H9 (cell line): ENCODE measurements at regions not wholly inside any gene's neighbourhood (a gene's known extent, or its start where the extent isn't known, plus 50 kb on each side); places are given as distances from the start of the nearest gene placed in this dataset.
A peak's percentile ranks its signal among the peaks of the same experiment; 100 is the strongest.

Experiments used
- DNase-seq: peaks from one replicate; pipeline ENCODE4 v3.0.0-alpha.2; 2017
- H2AFZ ChIP-seq: one replicate; pipeline ENCODE4 v1.6.1; 2013; ENCODE audit warnings: mild to moderate bottlenecking, low read length, control low read depth, moderate library complexity
- H2AK5ac ChIP-seq: 2 replicates; pipeline ENCODE4 v1.6.1; 2013; ENCODE audit warnings: low read length, control low read depth, mixed read lengths; ENCODE audit not compliant: insufficient read length
- H2BK120ac ChIP-seq: one replicate; pipeline ENCODE4 v1.6.1; 2013; ENCODE audit warnings: low read depth, mild to moderate bottlenecking, low read length, control low read depth, inconsistent platforms; ENCODE audit not compliant: poor library complexity, severe bottlenecking
- H2BK12ac ChIP-seq: 2 replicates; pipeline ENCODE4 v1.6.1; 2013; ENCODE audit warnings: low read length, control low read depth, mixed read lengths, low read depth; ENCODE audit not compliant: insufficient read length
- H2BK15ac ChIP-seq: 2 replicates; pipeline ENCODE4 v1.6.1; 2013; ENCODE audit warnings: low read depth, low read length, control low read depth
- H2BK20ac ChIP-seq: one replicate; pipeline ENCODE4 v1.6.1; 2013; ENCODE audit warnings: low read depth, mild to moderate bottlenecking, low read length, control low read depth, inconsistent platforms; ENCODE audit not compliant: poor library complexity, severe bottlenecking
- H2BK5ac ChIP-seq: 2 replicates; pipeline ENCODE4 v1.6.1; 2013; ENCODE audit warnings: low read length, control low read depth, mixed read lengths; ENCODE audit not compliant: insufficient read length
- H3K14ac ChIP-seq: 2 replicates; pipeline ENCODE4 v1.6.1; 2013; ENCODE audit warnings: low read length, control low read depth; ENCODE audit not compliant: insufficient read depth
- H3K18ac ChIP-seq: 2 replicates; pipeline ENCODE4 v1.6.1; 2013; ENCODE audit warnings: low read depth, mild to moderate bottlenecking, mixed read lengths, low read length, control low read depth; ENCODE audit not compliant: insufficient read length
- H3K23ac ChIP-seq: 2 replicates; pipeline ENCODE4 v1.6.1; 2013; ENCODE audit warnings: low read length, control low read depth, mixed read lengths, low read depth; ENCODE audit not compliant: insufficient read length
- H3K23me2 ChIP-seq: 2 replicates; pipeline ENCODE4 v1.6.1; 2013; ENCODE audit warnings: low read depth, mild to moderate bottlenecking, mixed read lengths, low read length, control low read depth; ENCODE audit not compliant: insufficient read length, poor library complexity, severe bottlenecking
- H3K27ac ChIP-seq: 2 replicates; pipeline ENCODE4 v1.5.1; 2013; ENCODE audit warnings: low read length, control low read depth, mixed read lengths, low read depth; ENCODE audit not compliant: insufficient read length
- H3K27me3 ChIP-seq: 2 replicates; pipeline ENCODE4 v1.6.1; 2013; ENCODE audit warnings: low read length, control low read depth, inconsistent platforms; ENCODE audit not compliant: insufficient read depth
- H3K4ac ChIP-seq: 2 replicates; pipeline ENCODE4 v1.6.1; 2013; ENCODE audit warnings: low read depth, mild to moderate bottlenecking, control low read depth, inconsistent platforms, low read length, moderate library complexity
- H3K4me1 ChIP-seq: 2 replicates; pipeline ENCODE4 v1.6.1; 2013; ENCODE audit warnings: low read length, control low read depth, inconsistent platforms; ENCODE audit not compliant: insufficient read depth
- H3K4me2 ChIP-seq: 2 replicates; pipeline ENCODE4 v1.6.1; 2013; ENCODE audit warnings: low read length, control low read depth, mixed read lengths; ENCODE audit not compliant: insufficient read length, insufficient read depth
- H3K56ac ChIP-seq: 2 replicates; pipeline ENCODE4 v1.6.1; 2013; ENCODE audit warnings: low read depth, mild to moderate bottlenecking, mixed read lengths, low read length, control low read depth; ENCODE audit not compliant: insufficient read length
- H3K79me1 ChIP-seq: 2 replicates; pipeline ENCODE4 v1.6.1; 2013; ENCODE audit warnings: low read depth, mild to moderate bottlenecking, moderate library complexity, low read length, control low read depth, inconsistent platforms; ENCODE audit not compliant: insufficient read depth, poor library complexity, severe bottlenecking
- H3K79me2 ChIP-seq: 2 replicates; pipeline ENCODE4 v1.6.1; 2013; ENCODE audit warnings: low read length, control low read depth, inconsistent platforms; ENCODE audit not compliant: insufficient read depth
- H3K9ac ChIP-seq: 2 replicates; pipeline ENCODE4 v1.6.1; 2013; ENCODE audit warnings: low read length, control low read depth, mixed read lengths; ENCODE audit not compliant: insufficient read length; ENCODE audit errors: extremely low read depth
- H3K9me3 ChIP-seq: one replicate; pipeline ENCODE4 v1.6.1; 2013; ENCODE audit warnings: low read depth, low read length, inconsistent platforms; ENCODE audit not compliant: control insufficient read depth
- H3T11ph ChIP-seq: one replicate; pipeline ENCODE4 v1.6.1; 2013; ENCODE audit warnings: mild to moderate bottlenecking, low read length, control low read depth, inconsistent platforms
- H4K20me1 ChIP-seq: one replicate; pipeline ENCODE4 v1.6.1; 2013; ENCODE audit not compliant: control insufficient read depth, insufficient read length, insufficient read depth
- H4K5ac ChIP-seq: 2 replicates; pipeline ENCODE4 v1.6.1; 2013; ENCODE audit warnings: low read depth, mild to moderate bottlenecking, mixed read lengths, low read length, control low read depth; ENCODE audit not compliant: insufficient read length
- H4K8ac ChIP-seq: replicated peaks from 2 replicates; pipeline ENCODE4 v1.6.1; 2013; ENCODE audit warnings: low read length, control low read depth, mixed read lengths, low read depth; ENCODE audit not compliant: insufficient read length
- H4K91ac ChIP-seq: 2 replicates; pipeline ENCODE4 v1.6.1; 2013; ENCODE audit warnings: low read depth, mild to moderate bottlenecking, moderate library complexity, mixed read lengths, low read length, control low read depth; ENCODE audit not compliant: insufficient read length
- H3K27ac Mint-ChIP-seq, 3 experiments: 2 replicates in 2 of 3; 3 replicates in 1 of 3; pipeline ENCODE4 v1.8.0; 2020 to 2021; ENCODE audit warnings: mixed read lengths in 3 of 3, mild to moderate bottlenecking in 1 of 3, moderate library complexity in 1 of 3
- H3K27me3 Mint-ChIP-seq: 2 replicates; pipeline ENCODE4 v1.8.0; 2021; ENCODE audit warnings: low read depth, mild to moderate bottlenecking, moderate library complexity, mixed read lengths
- H3K36me3 Mint-ChIP-seq, 3 experiments: 2 replicates in 2 of 3; 3 replicates in 1 of 3; pipeline ENCODE4 v1.8.0; 2020 to 2021; ENCODE audit warnings: low read depth in 3 of 3, mixed read lengths in 3 of 3; ENCODE audit not compliant: insufficient read depth in 1 of 3
- H3K4me1 Mint-ChIP-seq, 2 experiments: 2 replicates each; pipeline ENCODE4 v1.8.0; 2020; ENCODE audit warnings: mixed read lengths in 2 of 2
- H3K4me3 Mint-ChIP-seq, 2 experiments: 2 replicates in 1 of 2; 3 replicates in 1 of 2; pipeline ENCODE4 v1.8.0; 2020 to 2021; ENCODE audit warnings: mild to moderate bottlenecking in 2 of 2, mixed read lengths in 2 of 2, moderate library complexity in 1 of 2
- H3K9me3 Mint-ChIP-seq, 2 experiments: 2 replicates in 1 of 2; 3 replicates in 1 of 2; pipeline ENCODE4 v1.8.0; 2020; ENCODE audit warnings: mild to moderate bottlenecking in 2 of 2, mixed read lengths in 2 of 2, moderate library complexity in 1 of 2
- WGBS: extraction: QIAGEN DNeasy Blood & Tissue Kit; methylation state at CpG from one replicate; pipeline ENCODE4 v1.1.7; 2013; ENCODE audit warnings: missing lambda C conversion rate, low lambda C conversion rate, mixed read lengths; ENCODE audit not compliant: insufficient read length; ENCODE audit errors: extremely low coverage; 5-methylcytosine and 5-hydroxymethylcytosine counted together
- TF ChIP-seq, protein P1 (sequence below): fragments of 200-600 bp; sonication (generic); conservative IDR thresholded peaks from 3 replicates; pipeline ENCODE4 v1.8.0; 2021; ENCODE audit warnings: antibody characterized with exemption, mild to moderate bottlenecking

DNA sequence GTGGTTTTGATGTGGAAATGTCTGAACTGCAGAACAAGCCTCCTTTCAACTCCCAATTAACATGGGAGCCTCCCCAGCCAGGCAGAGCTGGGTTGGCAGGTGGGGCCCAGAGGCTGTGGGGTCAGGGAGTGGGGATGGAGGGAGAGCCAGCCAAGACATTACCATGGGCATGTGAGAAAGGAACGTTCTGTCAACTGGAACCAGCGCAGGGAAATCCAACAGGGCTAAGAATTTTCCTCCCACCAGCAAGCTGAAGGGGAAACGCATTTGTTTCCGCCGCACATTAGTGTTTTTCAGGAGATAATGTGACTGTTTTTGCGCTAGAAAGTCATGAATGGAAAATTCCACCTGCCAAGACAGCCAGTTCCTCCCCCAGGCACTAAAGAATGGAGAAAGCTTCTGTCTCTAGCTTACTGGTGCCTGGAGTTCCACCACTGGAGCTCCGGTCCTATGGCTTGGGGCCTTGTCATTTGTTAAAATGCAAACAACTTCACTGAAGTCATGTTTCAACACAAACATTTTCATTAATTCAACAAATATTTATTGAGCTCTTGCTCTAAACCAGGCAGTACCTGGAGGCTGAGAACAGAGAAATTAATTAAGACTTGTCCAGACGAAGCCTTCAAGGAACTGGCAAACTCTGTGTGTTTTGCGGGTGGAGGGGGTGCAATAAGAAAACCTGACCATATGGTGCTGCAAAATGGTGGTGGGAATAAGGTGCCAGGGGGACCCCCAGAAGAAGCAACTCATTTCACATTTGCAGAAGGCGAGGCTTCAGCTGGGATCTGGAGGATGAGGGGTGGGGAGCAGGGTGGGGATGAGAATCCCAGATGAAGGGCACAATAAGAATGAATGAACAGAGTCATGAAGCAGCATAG lies 305.1 kb downstream of the MATN1 start:
- H3K4me1 ChIP-seq: no peaks in the 10 kb centered on the region
- no peak overlapping the region for H3T11ph ChIP-seq
- H2AK5ac ChIP-seq: no peak overlapping the region
- Mint-ChIP-seq H3K27me3 (peaks cover 1% of the 10 kb centered on the region; the same call in 1 of the 2 replicates), H3K4me1 (0 out of 4 replicates have a peak, but pooled peaks cover 3 to 4% of the 10 kb centered on the region in 2 experiments), H3K4me3 (no peak overlapping the region), H3K27ac (no peak overlapping the region; a peak in 1 of 7 replicates), H3K36me3 (no peaks in the 10 kb centered on the region), H3K9me3 (no peaks in the 10 kb centered on the region)
- no peak overlapping the region for H2BK20ac ChIP-seq
- H3K9ac ChIP-seq: no peak overlapping the region
- H3K4ac ChIP-seq: no peak overlapping the region
- H3K79me2 ChIP-seq: no peaks in the 10 kb centered on the region
- no peak overlapping the region for H2AFZ ChIP-seq
- H2BK15ac ChIP-seq: no peak overlapping the region
- H4K8ac ChIP-seq: no peak overlapping the region
- H3K18ac ChIP-seq: no peak overlapping the region
- no peak overlapping the region for H3K14ac ChIP-seq
- H4K5ac ChIP-seq: no peak overlapping the region
- H2BK12ac ChIP-seq: no peak overlapping the region
- no peak overlapping the region for H4K91ac ChIP-seq
- H2BK120ac ChIP-seq: no peak overlapping the region
- no peaks in the 10 kb centered on the region for H4K20me1 ChIP-seq
- WGBS: no CpG with 5 or more reads among the region's 10 CpGs
- no peak overlapping the region for H3K27ac ChIP-seq
- no peak overlapping the region for H3K4me2 ChIP-seq
- no peaks in the 10 kb centered on the region for H3K23me2 ChIP-seq
- H3K79me1 ChIP-seq: no peaks in the 10 kb centered on the region
- no peak overlapping the region for H3K23ac ChIP-seq
- DNase-seq: peak; percentile 21
- H3K27me3 ChIP-seq: no peaks in the 10 kb centered on the region
- TF ChIP-seq, protein P1, sequence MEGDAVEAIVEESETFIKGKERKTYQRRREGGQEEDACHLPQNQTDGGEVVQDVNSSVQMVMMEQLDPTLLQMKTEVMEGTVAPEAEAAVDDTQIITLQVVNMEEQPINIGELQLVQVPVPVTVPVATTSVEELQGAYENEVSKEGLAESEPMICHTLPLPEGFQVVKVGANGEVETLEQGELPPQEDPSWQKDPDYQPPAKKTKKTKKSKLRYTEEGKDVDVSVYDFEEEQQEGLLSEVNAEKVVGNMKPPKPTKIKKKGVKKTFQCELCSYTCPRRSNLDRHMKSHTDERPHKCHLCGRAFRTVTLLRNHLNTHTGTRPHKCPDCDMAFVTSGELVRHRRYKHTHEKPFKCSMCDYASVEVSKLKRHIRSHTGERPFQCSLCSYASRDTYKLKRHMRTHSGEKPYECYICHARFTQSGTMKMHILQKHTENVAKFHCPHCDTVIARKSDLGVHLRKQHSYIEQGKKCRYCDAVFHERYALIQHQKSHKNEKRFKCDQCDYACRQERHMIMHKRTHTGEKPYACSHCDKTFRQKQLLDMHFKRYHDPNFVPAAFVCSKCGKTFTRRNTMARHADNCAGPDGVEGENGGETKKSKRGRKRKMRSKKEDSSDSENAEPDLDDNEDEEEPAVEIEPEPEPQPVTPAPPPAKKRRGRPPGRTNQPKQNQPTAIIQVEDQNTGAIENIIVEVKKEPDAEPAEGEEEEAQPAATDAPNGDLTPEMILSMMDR: no peak
- H3K56ac ChIP-seq: no peak overlapping the region
- no peaks in the 10 kb centered on the region for H3K9me3 ChIP-seq
- no peak overlapping the region for H2BK5ac ChIP-seq
